ENCODE measurements at regions not wholly inside any gene's neighbourhood (a gene's known extent, or its start where the extent isn't known, plus 50 kb on each side); places are given as distances from the start of the nearest gene placed in this dataset.
"Not testable (repeated sequence)": the region's sequence is repeated elsewhere in the genome, so short reads cannot be mapped to it uniquely, and the experiment has no call there.

- DNase-seq (ENCODE audit: low spot score) = no peak
These were observed 147.5 kb upstream of the PIK3R1 start for GRCh38 chr5:68067976-68068603.

- no peak for DNase-seq (ENCODE audit: low spot score)
These were observed 148.3 kb upstream of the PIK3R1 start for GRCh38 chr5:68067291-68067690.

- no peak for DNase-seq (ENCODE audit: low spot score)
These were observed 149.1 kb upstream of the PIK3R1 start for GRCh38 chr5:68066277-68066955.

GRCh38 chr5:68065321-68065720 lies 150.2 kb upstream of the PIK3R1 start:
- not testable (repeated sequence) for DNase-seq (ENCODE audit: low spot score)

GRCh38 chr5:68060382-68060781 lies 155.2 kb upstream of the PIK3R1 start:
- no peak for DNase-seq (ENCODE audit: low spot score)

GRCh38 chr5:68057191-68057590 lies 158.4 kb upstream of the PIK3R1 start:
- DNase-seq (ENCODE audit: low spot score) = no peak

- no peak for DNase-seq (ENCODE audit: low spot score)
These were observed 159.9 kb upstream of the PIK3R1 start for GRCh38 chr5:68055686-68056085.

- no peak for DNase-seq (ENCODE audit: low spot score)
These were observed 160.9 kb upstream of the PIK3R1 start for GRCh38 chr5:68054638-68055037.

- DNase-seq (ENCODE audit: low spot score) = no peak
These were observed 162.4 kb upstream of the PIK3R1 start for GRCh38 chr5:68053202-68053601.

- DNase-seq (ENCODE audit: low spot score) = peak; percentile 16
These were observed 166.4 kb upstream of the PIK3R1 start for GRCh38 chr5:68049053-68049713.

- no peak for DNase-seq (ENCODE audit: low spot score)
These were observed 167.0 kb upstream of the PIK3R1 start for GRCh38 chr5:68048516-68048915.

- DNase-seq (ENCODE audit: low spot score) = not testable (repeated sequence)
These were observed 167.5 kb upstream of the PIK3R1 start for GRCh38 chr5:68048054-68048453.

- DNase-seq (ENCODE audit: low spot score) = peak; percentile 29
These were observed 168.5 kb upstream of the PIK3R1 start for GRCh38 chr5:68047035-68047434.

- DNase-seq (ENCODE audit: low spot score) = peak; percentile 85
These were observed 169.1 kb upstream of the PIK3R1 start for GRCh38 chr5:68046445-68046844.

GRCh38 chr5:68041293-68041692 lies 174.3 kb upstream of the PIK3R1 start:
- DNase-seq (ENCODE audit: low spot score) = no peak

GRCh38 chr5:68037546-68037945 lies 178.0 kb upstream of the PIK3R1 start:
- DNase-seq (ENCODE audit: low spot score) = peak; percentile 18

GRCh38 chr5:68033961-68034571 lies 181.5 kb upstream of the PIK3R1 start:
- DNase-seq (ENCODE audit: low spot score) = peak; percentile 46

- no peak for DNase-seq (ENCODE audit: low spot score)
These were observed 182.5 kb upstream of the PIK3R1 start for GRCh38 chr5:68033029-68033428.

- no peak for DNase-seq (ENCODE audit: low spot score)
These were observed 183.3 kb upstream of the PIK3R1 start for GRCh38 chr5:68032216-68032762.

GRCh38 chr5:68028131-68028727 lies 187.3 kb upstream of the PIK3R1 start:
- DNase-seq (ENCODE audit: low spot score) = no peak

- peak; percentile 70 for DNase-seq (ENCODE audit: low spot score)
These were observed 188.0 kb upstream of the PIK3R1 start for GRCh38 chr5:68027519-68027918.
